ENCODE measurements at regions not wholly inside any gene's neighbourhood (a gene's known extent, or its start where the extent isn't known, plus 50 kb on each side); places are given as distances from the start of the nearest gene placed in this dataset.

GRCh38 chr2:83594241-83595120 is 864.6 kb downstream of the SUCLG1 start:
- no peak overlapping the region for H3K4me3 Mint-ChIP-seq
- no peaks in the 10 kb centered on the region for H3K27me3 Mint-ChIP-seq
- DNase-seq (no peak), ATAC-seq (no peak)
- H3K4me1 Mint-ChIP-seq, result no peaks in the 10 kb centered on the region
- H3K27ac Mint-ChIP-seq, result no peak overlapping the region
- peaks cover 3 to 9% of the 10 kb centered on the region in 2 donors for H3K9me3 Mint-ChIP-seq

- Mint-ChIP-seq H3K4me1 (no peaks in the 10 kb centered on the region), H3K4me3 (no peak overlapping the region), H3K9me3 (peaks cover 0 to 7% of the 10 kb centered on the region in 2 donors), H3K27me3 (no peaks in the 10 kb centered on the region), H3K27ac (no peak overlapping the region)
- ATAC-seq, result no peak
- no peak for DNase-seq
Measured at GRCh38 chr2:83587309-83587708, 871.8 kb downstream of the SUCLG1 start.

DNA sequence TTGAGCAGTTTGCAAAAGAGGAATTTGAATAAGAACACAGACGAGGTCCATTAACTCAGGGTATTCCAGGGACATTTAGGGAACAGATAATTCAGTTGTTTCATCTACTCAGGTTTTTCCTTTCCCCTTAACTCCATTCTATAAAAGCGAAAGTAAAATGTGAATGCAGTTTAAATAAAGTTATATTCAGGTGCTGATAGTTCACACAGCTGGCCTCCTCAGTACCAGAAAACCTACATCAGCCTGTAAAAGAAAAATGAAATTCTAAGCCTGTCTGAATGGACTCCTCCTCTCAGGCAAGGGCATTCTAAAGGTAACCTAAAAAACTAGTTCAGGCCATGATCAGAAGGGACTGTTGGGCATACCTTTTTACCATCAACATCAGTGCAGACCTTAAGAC is 873.8 kb downstream of the SUCLG1 start:
- H3K9me3 Mint-ChIP-seq, result peaks cover 0 to 7% of the 10 kb centered on the region in 2 donors
- H3K4me1 Mint-ChIP-seq, result no peaks in the 10 kb centered on the region
- DNase-seq (no peak), ATAC-seq (no peak)
- H3K27ac Mint-ChIP-seq, result no peak overlapping the region
- H3K4me3 Mint-ChIP-seq, result no peak overlapping the region
- H3K27me3 Mint-ChIP-seq, result no peaks in the 10 kb centered on the region

DNA sequence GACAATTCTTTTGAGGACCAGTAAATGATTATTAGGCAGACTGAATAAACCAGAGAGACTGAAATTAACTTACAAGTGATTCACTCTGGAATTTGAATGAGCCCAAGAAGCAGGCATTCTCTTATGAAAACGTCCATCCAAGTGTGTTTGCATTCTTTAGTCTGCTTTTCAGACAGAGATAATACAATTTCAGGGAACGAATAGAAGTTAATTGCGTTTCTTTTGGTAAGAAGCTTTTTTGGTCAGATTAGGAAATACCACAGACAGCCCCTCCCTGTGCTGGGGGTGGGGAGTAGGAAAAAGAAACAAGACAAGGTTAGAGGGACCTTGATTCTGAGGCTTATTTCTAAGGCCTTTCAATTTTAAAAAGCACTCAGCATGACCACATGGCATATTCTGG is 874.4 kb downstream of the SUCLG1 start:
- H3K4me1 Mint-ChIP-seq, result no peaks in the 10 kb centered on the region
- no peak overlapping the region for H3K27ac Mint-ChIP-seq
- H3K4me3 Mint-ChIP-seq, result no peak overlapping the region
- H3K9me3 Mint-ChIP-seq, result peaks cover 0 to 7% of the 10 kb centered on the region in 2 donors
- ATAC-seq (no peak), DNase-seq (no peak)
- no peaks in the 10 kb centered on the region for H3K27me3 Mint-ChIP-seq

DNA sequence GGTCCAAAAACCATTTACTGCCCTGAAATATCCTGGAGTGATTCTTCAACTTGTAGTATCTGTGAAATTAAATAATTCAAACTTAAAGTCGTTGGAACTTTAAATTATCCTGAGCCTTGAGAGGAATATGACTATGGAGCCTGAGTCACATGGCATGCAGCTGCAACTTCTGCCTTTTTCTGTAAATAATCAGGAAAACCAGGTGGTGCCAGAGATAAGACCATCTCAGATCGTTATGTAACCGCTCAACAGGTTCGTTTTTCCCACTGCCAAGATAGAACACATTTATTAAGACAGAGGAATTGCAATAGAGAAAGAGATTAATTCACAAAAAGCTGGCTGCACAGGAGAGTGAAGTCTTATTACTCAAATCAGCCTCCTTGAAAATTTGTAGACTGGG is 876.5 kb downstream of the SUCLG1 start:
- ATAC-seq (no peak), DNase-seq (no peak)
- H3K4me3 Mint-ChIP-seq, result no peak overlapping the region
- no peaks in the 10 kb centered on the region for H3K9me3 Mint-ChIP-seq
- H3K27me3 Mint-ChIP-seq, result no peaks in the 10 kb centered on the region
- H3K27ac Mint-ChIP-seq, result no peak overlapping the region
- no peaks in the 10 kb centered on the region for H3K4me1 Mint-ChIP-seq

DNA sequence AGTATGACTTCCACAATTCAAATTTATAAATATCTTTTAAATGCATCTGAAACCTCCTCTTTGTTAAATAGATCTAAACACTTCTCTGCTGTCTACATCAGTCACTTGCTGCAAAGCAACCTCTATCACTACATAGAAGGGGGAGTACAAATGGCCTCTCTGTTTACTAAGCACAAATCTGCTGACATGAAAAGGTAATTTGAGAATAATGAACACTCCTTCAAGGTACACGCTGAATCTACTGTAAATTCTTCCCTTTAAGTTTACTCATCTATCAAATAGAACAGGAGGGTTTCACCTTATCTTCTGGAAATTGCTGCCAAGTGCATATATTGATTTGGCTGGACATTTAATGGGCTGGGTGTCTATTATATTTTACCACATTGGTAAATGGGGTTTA is 879.6 kb downstream of the SUCLG1 start:
- no peaks in the 10 kb centered on the region for H3K9me3 Mint-ChIP-seq
- H3K4me3 Mint-ChIP-seq, result no peak overlapping the region
- H3K4me1 Mint-ChIP-seq, result no peaks in the 10 kb centered on the region
- H3K27ac Mint-ChIP-seq, result no peak overlapping the region
- DNase-seq (no peak), ATAC-seq (no peak)
- H3K27me3 Mint-ChIP-seq, result no peaks in the 10 kb centered on the region

- H3K9me3 Mint-ChIP-seq, result no peaks in the 10 kb centered on the region
- H3K27me3 Mint-ChIP-seq, result no peaks in the 10 kb centered on the region
- DNase-seq (no peak), ATAC-seq (no peak)
- H3K27ac Mint-ChIP-seq, result no peak overlapping the region
- H3K4me3 Mint-ChIP-seq, result no peak overlapping the region
- H3K4me1 Mint-ChIP-seq, result no peaks in the 10 kb centered on the region
Measured at GRCh38 chr2:83578405-83578804, 880.7 kb downstream of the SUCLG1 start.

GRCh38 chr2:83574614-83575013 is 884.5 kb downstream of the SUCLG1 start:
- H3K9me3 Mint-ChIP-seq, result no peaks in the 10 kb centered on the region
- no peaks in the 10 kb centered on the region for H3K4me1 Mint-ChIP-seq
- DNase-seq (no peak), ATAC-seq (no peak)
- no peak overlapping the region for H3K4me3 Mint-ChIP-seq
- no peaks in the 10 kb centered on the region for H3K27me3 Mint-ChIP-seq
- peak overlapping the region in 1 of 2 donors; percentile 28 for H3K27ac Mint-ChIP-seq

GRCh38 chr2:83573060-83573459 is 886.0 kb downstream of the SUCLG1 start:
- ATAC-seq, result no peak
- no peak overlapping the region for H3K4me3 Mint-ChIP-seq
- no peaks in the 10 kb centered on the region for H3K9me3 Mint-ChIP-seq

GRCh38 chr2:83572400-83572799 is 886.7 kb downstream of the SUCLG1 start:
- Mint-ChIP-seq H3K27me3 (no peaks in the 10 kb centered on the region), H3K4me3 (no peak overlapping the region), H3K9me3 (no peaks in the 10 kb centered on the region), H3K27ac (no peak overlapping the region), H3K4me1 (no peaks in the 10 kb centered on the region)
- no peak for DNase-seq
- no peak for ATAC-seq

More at GRCh38 chr2:83573060-83573459, 886.0 kb downstream of the SUCLG1 start:
- H3K27ac Mint-ChIP-seq, result no peak overlapping the region
- no peaks in the 10 kb centered on the region for H3K4me1 Mint-ChIP-seq
- no peak for DNase-seq
- H3K27me3 Mint-ChIP-seq, result no peaks in the 10 kb centered on the region

DNA sequence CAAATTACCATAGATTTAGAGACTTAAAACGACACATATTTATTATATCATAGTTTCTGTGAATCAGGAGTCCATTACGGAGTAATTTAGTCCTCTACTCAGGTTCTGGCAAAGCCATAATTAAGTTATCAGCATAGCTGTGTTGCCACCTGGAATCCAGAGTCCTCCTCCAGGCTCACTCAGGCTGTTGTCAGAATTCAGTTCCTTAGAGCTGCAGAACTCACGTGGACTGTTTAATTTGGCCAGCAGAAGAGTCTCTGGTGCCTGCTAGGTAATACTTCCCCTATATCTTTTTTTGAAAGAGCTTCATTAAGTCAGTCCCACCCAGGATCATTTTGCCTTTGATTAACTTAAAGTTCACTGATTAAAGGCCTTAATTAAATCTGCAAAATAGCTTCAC is 891.5 kb downstream of the SUCLG1 start:
- no peak for DNase-seq
- no peak for ATAC-seq
- no peaks in the 10 kb centered on the region for H3K27me3 Mint-ChIP-seq
- H3K9me3 Mint-ChIP-seq, result no peaks in the 10 kb centered on the region
- no peak overlapping the region for H3K27ac Mint-ChIP-seq
- H3K4me1 Mint-ChIP-seq, result no peaks in the 10 kb centered on the region
- no peak overlapping the region for H3K4me3 Mint-ChIP-seq

DNA sequence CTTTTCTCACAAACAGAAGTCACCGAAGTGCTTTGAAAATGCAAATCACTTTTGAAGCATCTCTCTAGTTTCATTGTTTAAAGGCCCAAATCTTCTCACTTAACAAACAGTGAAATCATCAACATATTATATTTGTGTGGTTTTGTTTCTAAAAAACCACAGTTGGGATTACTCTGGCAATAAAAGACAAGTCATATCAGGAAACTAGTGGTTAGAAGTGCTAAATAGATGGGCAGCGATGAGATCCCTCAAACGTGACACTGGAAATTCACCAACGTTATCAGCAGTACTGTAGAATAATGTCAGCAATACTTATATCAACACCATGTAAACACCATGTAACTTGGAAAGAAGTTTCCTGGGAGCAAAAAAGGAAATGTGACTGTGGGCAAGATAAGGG is 893.5 kb downstream of the SUCLG1 start:
- Mint-ChIP-seq H3K9me3 (no peaks in the 10 kb centered on the region), H3K27ac (no peak overlapping the region), H3K27me3 (no peaks in the 10 kb centered on the region), H3K4me3 (no peak overlapping the region), H3K4me1 (no peaks in the 10 kb centered on the region)
- DNase-seq (no peak), ATAC-seq (no peak)

DNA sequence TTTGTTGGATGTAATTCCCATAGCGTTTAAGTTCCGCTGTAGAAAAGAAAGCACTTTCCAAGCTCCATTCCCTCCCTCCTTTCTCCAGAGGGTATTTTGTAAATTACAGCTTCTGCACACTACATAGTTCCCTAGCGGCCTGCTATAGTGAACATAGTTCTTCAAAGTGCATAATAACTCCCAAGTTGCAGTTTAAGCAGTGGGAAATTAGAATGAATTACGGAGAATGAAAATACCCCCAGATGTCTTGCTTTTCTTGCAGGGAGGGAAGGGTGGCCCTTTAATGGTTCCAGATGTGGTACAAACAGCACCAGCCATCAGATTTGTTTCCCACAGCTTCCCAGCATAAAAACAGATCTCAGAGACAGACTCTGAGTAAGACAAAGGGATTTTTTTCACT is 893.9 kb downstream of the SUCLG1 start:
- Mint-ChIP-seq H3K27ac (no peak overlapping the region), H3K27me3 (no peaks in the 10 kb centered on the region), H3K4me1 (no peaks in the 10 kb centered on the region), H3K9me3 (no peaks in the 10 kb centered on the region), H3K4me3 (no peak overlapping the region)
- ATAC-seq (no peak), DNase-seq (no peak)

DNA sequence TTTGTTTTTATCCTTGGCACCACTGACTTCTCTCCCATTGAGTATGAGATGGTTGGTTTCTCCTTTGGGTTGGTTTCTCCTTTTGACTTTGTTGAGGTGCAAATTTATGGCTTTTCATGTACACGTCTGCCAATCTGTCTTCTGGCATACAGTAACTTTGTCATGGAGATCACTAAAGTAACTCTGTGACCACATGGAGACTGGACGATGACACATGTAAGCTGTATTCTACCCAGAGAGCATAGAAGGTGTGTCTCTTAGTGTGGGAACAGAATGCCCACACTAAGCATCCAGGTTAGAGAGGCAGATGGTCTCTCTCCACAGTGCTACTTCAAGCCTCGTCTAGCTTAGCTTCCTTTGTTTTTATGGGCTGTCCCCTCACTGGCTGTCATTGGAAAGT is 897.5 kb downstream of the SUCLG1 start:
- no peaks in the 10 kb centered on the region for H3K4me1 Mint-ChIP-seq
- no peak overlapping the region for H3K4me3 Mint-ChIP-seq
- ATAC-seq, result no peak
- no peak for DNase-seq
- H3K27me3 Mint-ChIP-seq, result no peaks in the 10 kb centered on the region
- H3K9me3 Mint-ChIP-seq, result peaks cover 0 to 16% of the 10 kb centered on the region in 2 donors
- H3K27ac Mint-ChIP-seq, result no peak overlapping the region

- no peaks in the 10 kb centered on the region for H3K27me3 Mint-ChIP-seq
- no peak overlapping the region for H3K4me3 Mint-ChIP-seq
- H3K27ac Mint-ChIP-seq, result no peak overlapping the region
- H3K4me1 Mint-ChIP-seq, result no peaks in the 10 kb centered on the region
- DNase-seq (no peak), ATAC-seq (no peak)
- peaks cover 0 to 4% of the 10 kb centered on the region in 2 donors for H3K9me3 Mint-ChIP-seq
Measured at GRCh38 chr2:83536556-83536955, 922.5 kb downstream of the SUCLG1 start.

DNA sequence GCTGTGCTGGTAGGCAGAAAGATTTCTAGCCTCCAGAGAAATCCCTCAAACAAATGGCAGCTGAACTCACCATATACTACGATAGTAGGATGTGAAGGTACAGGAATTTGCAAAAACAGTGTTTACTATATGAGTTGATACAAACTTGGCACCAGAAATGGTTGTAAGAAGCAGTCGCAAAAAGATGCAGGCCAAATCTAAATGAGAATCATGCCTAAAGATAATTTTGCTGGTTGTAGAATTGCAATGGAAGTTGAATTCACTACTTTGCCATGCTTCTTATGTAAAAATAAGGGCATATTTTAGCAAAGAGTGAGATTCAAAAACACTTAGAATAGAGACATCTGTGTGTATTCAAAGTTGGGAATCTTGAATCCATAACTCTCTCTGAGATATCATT is 924.7 kb downstream of the SUCLG1 start:
- ATAC-seq, result no peak
- H3K27ac Mint-ChIP-seq, result no peak overlapping the region
- no peaks in the 10 kb centered on the region for H3K4me1 Mint-ChIP-seq
- H3K4me3 Mint-ChIP-seq, result no peak overlapping the region
- H3K9me3 Mint-ChIP-seq, result peaks cover 0 to 4% of the 10 kb centered on the region in 2 donors
- no peak for DNase-seq
- no peaks in the 10 kb centered on the region for H3K27me3 Mint-ChIP-seq

All from stimulated activated naive CD8-positive, alpha-beta T cell treated with anti-CD3 and anti-CD28 coated beads, Interleukin-15, amount 100 ng/mL, for 72 hours (primary cell).